Activated CD8-positive, alpha-beta memory T cell treated with anti-CD3 and anti-CD28 coated beads, Interleukin-2, amount 10 ng/mL, durations not matched to agents 7 days and 5 days (primary cell): ENCODE measurements at regions not wholly inside any gene's neighbourhood (a gene's known extent, or its start where the extent isn't known, plus 50 kb on each side); places are given as distances from the start of the nearest gene placed in this dataset.
A peak's percentile ranks its signal among the peaks of the same experiment; 100 is the strongest.

ENCODE experiments used
- ATAC-seq: fragments of 150-1000 bp; cut with Tn5 transposase; one replicate; pipeline ENCODE4 v1.10.0; 2021; ENCODE audit warnings: moderate library complexity
- CTCF ChIA-PET: fragments of 350-600 bp; sonication (Branson Sonifier 250); formaldehyde crosslinking; loops from one replicate; lab custom pipeline; 2021; ENCODE audit warnings: antibody characterized with exemption; lab: Charles Lee
- DNase-seq: peaks from one replicate; pipeline ENCODE4 v3.0.0-alpha.2; 2020
- H3K27ac Mint-ChIP-seq: one replicate; pipeline ENCODE4 v1.8.0; 2021; ENCODE audit warnings: mild to moderate bottlenecking, mixed read lengths
- H3K27me3 Mint-ChIP-seq: one replicate; pipeline ENCODE4 v1.8.0; 2021; ENCODE audit warnings: mixed read lengths
- H3K36me3 Mint-ChIP-seq: one replicate; pipeline ENCODE4 v1.8.0; 2021; ENCODE audit warnings: mild to moderate bottlenecking, mixed read lengths
- H3K4me1 Mint-ChIP-seq: one replicate; pipeline ENCODE4 v1.8.0; 2021; ENCODE audit warnings: mixed read lengths
- H3K4me3 Mint-ChIP-seq: one replicate; pipeline ENCODE4 v1.8.0; 2021; ENCODE audit warnings: mild to moderate bottlenecking, moderate library complexity, mixed read lengths
- H3K9me3 Mint-ChIP-seq: one replicate; pipeline ENCODE4 v1.8.0; 2022; ENCODE audit warnings: low read depth, mixed read lengths

- no peak overlapping the region for H3K27ac Mint-ChIP-seq
Observed at GRCh38 chr14:89501381-89501780, 84.3 kb upstream of the FOXN3 start.

GRCh38 chr14:89500303-89500702 is 83.3 kb upstream of the FOXN3 start:
- Mint-ChIP-seq H3K4me1 (peaks cover 25% of the 10 kb centered on the region), H3K27ac (no peak overlapping the region)

More at GRCh38 chr14:89501381-89501780, 84.3 kb upstream of the FOXN3 start:
- ATAC-seq (no peak), DNase-seq (no peak)
- H3K4me1 Mint-ChIP-seq: peaks cover 25% of the 10 kb centered on the region
- no peaks in the 10 kb centered on the region for H3K9me3 Mint-ChIP-seq
- no peak overlapping the region for H3K4me3 Mint-ChIP-seq
- no peaks in the 10 kb centered on the region for H3K27me3 Mint-ChIP-seq
- peaks cover 12% of the 10 kb centered on the region for H3K36me3 Mint-ChIP-seq
- CTCF ChIA-PET: no interaction called here

GRCh38 chr14:89498878-89499277 is 81.8 kb upstream of the FOXN3 start:
- DNase-seq (no peak), ATAC-seq (no peak)
- Mint-ChIP-seq H3K9me3 (no peaks in the 10 kb centered on the region), H3K36me3 (peaks cover 9% of the 10 kb centered on the region), H3K4me3 (no peak overlapping the region), H3K4me1 (peaks cover 12% of the 10 kb centered on the region), H3K27me3 (no peaks in the 10 kb centered on the region), H3K27ac (no peak overlapping the region)
- CTCF ChIA-PET: no interaction called here

More at GRCh38 chr14:89500303-89500702, 83.3 kb upstream of the FOXN3 start:
- peaks cover 12% of the 10 kb centered on the region for H3K36me3 Mint-ChIP-seq
- no peaks in the 10 kb centered on the region for H3K27me3 Mint-ChIP-seq
- CTCF ChIA-PET: no interaction called here
- ATAC-seq: no peak
- no peak overlapping the region for H3K4me3 Mint-ChIP-seq
- no peaks in the 10 kb centered on the region for H3K9me3 Mint-ChIP-seq
- DNase-seq: no peak

GRCh38 chr14:89495718-89496117 is 78.7 kb upstream of the FOXN3 start:
- Mint-ChIP-seq H3K4me1 (no peaks in the 10 kb centered on the region), H3K27me3 (no peaks in the 10 kb centered on the region), H3K9me3 (no peaks in the 10 kb centered on the region), H3K36me3 (peaks cover 2% of the 10 kb centered on the region), H3K4me3 (no peak overlapping the region), H3K27ac (no peak overlapping the region)
- no peak for ATAC-seq
- DNase-seq: no peak
- CTCF ChIA-PET: no interaction called here

GRCh38 chr14:89493877-89494634 is 77.0 kb upstream of the FOXN3 start:
- Mint-ChIP-seq H3K36me3 (no peaks in the 10 kb centered on the region), H3K27me3 (no peaks in the 10 kb centered on the region), H3K9me3 (no peaks in the 10 kb centered on the region), H3K4me3 (no peak overlapping the region), H3K4me1 (no peaks in the 10 kb centered on the region), H3K27ac (no peak overlapping the region)
- no peak for ATAC-seq
- no peak for DNase-seq
- CTCF ChIA-PET: interaction anchor here (1.3 kb wide), 1 partner anchor 10 kb away, joined by 6 read pairs; no protein-coding TSS in a partner anchor

- H3K9me3 Mint-ChIP-seq: no peaks in the 10 kb centered on the region
- no peaks in the 10 kb centered on the region for H3K4me1 Mint-ChIP-seq
- H3K36me3 Mint-ChIP-seq: no peaks in the 10 kb centered on the region
- DNase-seq (no peak), ATAC-seq (no peak)
- no peak overlapping the region for H3K27ac Mint-ChIP-seq
- H3K4me3 Mint-ChIP-seq: no peak overlapping the region
- CTCF ChIA-PET: interaction anchor here (1.3 kb wide), 1 partner anchor 9 kb away, joined by 6 read pairs; no protein-coding TSS in a partner anchor
- H3K27me3 Mint-ChIP-seq: no peaks in the 10 kb centered on the region
Observed at GRCh38 chr14:89493406-89493805, 76.4 kb upstream of the FOXN3 start.

GRCh38 chr14:89491711-89492381 is 74.8 kb upstream of the FOXN3 start:
- no peak for ATAC-seq
- no peak overlapping the region for H3K4me3 Mint-ChIP-seq
- H3K36me3 Mint-ChIP-seq: peaks cover 2% of the 10 kb centered on the region
- CTCF ChIA-PET: no interaction called here
- DNase-seq: no peak
- no peaks in the 10 kb centered on the region for H3K27me3 Mint-ChIP-seq
- H3K27ac Mint-ChIP-seq: no peak overlapping the region
- no peaks in the 10 kb centered on the region for H3K9me3 Mint-ChIP-seq
- H3K4me1 Mint-ChIP-seq: no peaks in the 10 kb centered on the region

- ATAC-seq (no peak), DNase-seq (no peak)
- Mint-ChIP-seq H3K4me3 (no peak overlapping the region), H3K9me3 (no peaks in the 10 kb centered on the region), H3K27ac (no peak overlapping the region), H3K36me3 (peaks cover 5% of the 10 kb centered on the region), H3K4me1 (peaks cover 6% of the 10 kb centered on the region), H3K27me3 (no peaks in the 10 kb centered on the region)
- CTCF ChIA-PET: no interaction called here
Observed at GRCh38 chr14:89490466-89490865, 73.4 kb upstream of the FOXN3 start.

- Mint-ChIP-seq H3K4me3 (no peak overlapping the region), H3K4me1 (peaks cover 10% of the 10 kb centered on the region), H3K36me3 (peaks cover 5% of the 10 kb centered on the region), H3K27ac (no peak overlapping the region), H3K9me3 (no peaks in the 10 kb centered on the region), H3K27me3 (no peaks in the 10 kb centered on the region)
- CTCF ChIA-PET: no interaction called here
- ATAC-seq: no peak
- DNase-seq: no peak
Observed at GRCh38 chr14:89489761-89490437, 72.9 kb upstream of the FOXN3 start.

- peaks cover 17% of the 10 kb centered on the region for H3K4me1 Mint-ChIP-seq
- H3K4me3 Mint-ChIP-seq: no peak overlapping the region
- CTCF ChIA-PET: no interaction called here
- no peak for DNase-seq
- H3K27me3 Mint-ChIP-seq: no peaks in the 10 kb centered on the region
- no peak for ATAC-seq
- H3K36me3 Mint-ChIP-seq: peaks cover 10% of the 10 kb centered on the region
- no peak overlapping the region for H3K27ac Mint-ChIP-seq
- H3K9me3 Mint-ChIP-seq: no peaks in the 10 kb centered on the region
Observed at GRCh38 chr14:89486961-89487360, 69.9 kb upstream of the FOXN3 start.

- Mint-ChIP-seq H3K27ac (no peak overlapping the region), H3K27me3 (no peaks in the 10 kb centered on the region), H3K4me3 (no peak overlapping the region), H3K9me3 (no peaks in the 10 kb centered on the region), H3K4me1 (peaks cover 17% of the 10 kb centered on the region), H3K36me3 (peaks cover 10% of the 10 kb centered on the region)
- CTCF ChIA-PET: no interaction called here
- ATAC-seq (no peak), DNase-seq (no peak)
Observed at GRCh38 chr14:89486505-89486904, 69.5 kb upstream of the FOXN3 start.

- Mint-ChIP-seq H3K9me3 (no peaks in the 10 kb centered on the region), H3K27me3 (no peaks in the 10 kb centered on the region), H3K4me1 (peaks cover 17% of the 10 kb centered on the region), H3K4me3 (no peak overlapping the region), H3K27ac (peak overlapping the region; percentile 82), H3K36me3 (peaks cover 10% of the 10 kb centered on the region)
- DNase-seq (peak; percentile 51), ATAC-seq (peak; percentile 70)
- CTCF ChIA-PET: interaction anchor here (1.0 to 2.3 kb wide), 2 partner anchors 8 to 18 kb away, joined by 4 to 6 read pairs; no protein-coding TSS in a partner anchor
Observed at GRCh38 chr14:89485264-89485663, 68.2 kb upstream of the FOXN3 start.

GRCh38 chr14:89484051-89484844 is 67.2 kb upstream of the FOXN3 start:
- Mint-ChIP-seq H3K36me3 (peaks cover 10% of the 10 kb centered on the region), H3K4me3 (no peak overlapping the region), H3K4me1 (peaks cover 17% of the 10 kb centered on the region), H3K27ac (peak overlapping the region; percentile 61), H3K9me3 (no peaks in the 10 kb centered on the region), H3K27me3 (no peaks in the 10 kb centered on the region)
- ATAC-seq (no peak), DNase-seq (no peak)
- CTCF ChIA-PET: interaction anchor here (1.0 to 2.3 kb wide), 2 partner anchors 9 to 17 kb away, joined by 4 to 6 read pairs; no protein-coding TSS in a partner anchor
